GM12873 (cell line): ENCODE measurements at regions not wholly inside any gene's neighbourhood (a gene's known extent, or its start where the extent isn't known, plus 50 kb on each side); places are given as distances from the start of the nearest gene placed in this dataset.

ENCODE experiments used
- CTCF ChIP-seq: IDR thresholded peaks from 2 replicates; pipeline ENCODE4 v1.5.1; 2012; ENCODE audit warnings: low read depth, mild to moderate bottlenecking, moderate library complexity, low read length, control low read depth; ENCODE audit not compliant: insufficient read depth; ENCODE audit errors: missing control alignments

GRCh38 chr9:29806937-29807618 is 2233.8 kb upstream of the C9orf72 start:
- TF ChIP-seq CTCF, result no peak

- no peak for TF ChIP-seq CTCF
Measured at GRCh38 chr9:29816954-29817703, 2243.8 kb upstream of the C9orf72 start.

- no peak for TF ChIP-seq CTCF
Measured at GRCh38 chr9:29822458-29822857, 2249.2 kb upstream of the C9orf72 start.

- TF ChIP-seq CTCF, result no peak
Measured at GRCh38 chr9:29826421-29826820, 2253.1 kb upstream of the C9orf72 start.

- TF ChIP-seq CTCF, result no peak
Measured at GRCh38 chr9:29830821-29831220, 2257.5 kb upstream of the C9orf72 start.

GRCh38 chr9:29838491-29839020 is 2265.3 kb upstream of the C9orf72 start:
- no peak for TF ChIP-seq CTCF

- TF ChIP-seq CTCF, result no peak
Measured at GRCh38 chr9:29844251-29844650, 2271.0 kb upstream of the C9orf72 start.
